GM12891 (cell line): ENCODE measurements at regions not wholly inside any gene's neighbourhood (a gene's known extent, or its start where the extent isn't known, plus 50 kb on each side); places are given as distances from the start of the nearest gene placed in this dataset.

Source experiments
- POLR2A ChIP-seq: IDR thresholded peaks from 2 replicates; pipeline ENCODE4 v1.6.1; 2011; ENCODE audit warnings: low read depth, low read length, control low read depth
- TAF1 ChIP-seq: IDR thresholded peaks from 2 replicates; pipeline ENCODE4 v1.6.1; 2011; ENCODE audit warnings: low read depth, low read length, control low read depth

DNA sequence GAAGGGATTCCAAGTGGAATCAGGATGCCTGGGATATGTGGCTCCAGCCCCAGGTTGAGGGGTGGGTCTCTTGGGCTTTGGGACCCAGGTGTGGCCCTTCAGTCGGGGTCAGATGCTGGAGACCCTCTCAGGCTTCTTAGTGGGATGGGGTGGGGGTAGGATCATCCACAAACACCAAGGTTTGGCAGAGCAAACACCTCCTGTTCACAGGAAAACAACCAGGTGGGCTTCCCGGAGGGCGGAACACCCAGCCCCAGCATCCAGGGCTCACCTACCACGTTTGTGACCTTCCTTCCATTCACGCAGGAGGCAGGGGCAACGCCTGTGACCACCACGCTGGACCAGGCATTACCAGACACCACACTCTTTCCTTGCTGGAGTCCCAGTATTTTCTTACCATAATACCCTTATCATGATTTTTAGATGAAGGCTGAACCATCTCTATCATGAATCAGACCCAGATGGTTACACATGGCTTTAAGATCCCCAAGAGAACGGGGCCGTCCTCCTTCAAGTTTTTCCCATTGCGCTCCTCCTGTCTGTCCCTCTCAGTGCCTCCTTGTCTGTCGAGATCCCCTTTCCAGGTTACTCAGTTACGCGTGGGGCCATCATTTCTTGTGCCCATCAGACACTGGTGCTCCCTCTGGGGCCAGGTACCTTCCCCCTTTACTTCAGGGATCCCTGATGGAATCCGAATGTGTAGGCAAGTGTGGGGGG lies 428.2 kb downstream of the NPHP4 start:
- no peak for TF ChIP-seq TAF1
- TF ChIP-seq POLR2A: no peak
